Chondrocyte (in vitro differentiated cells): ENCODE measurements at regions not wholly inside any gene's neighbourhood (a gene's known extent, or its start where the extent isn't known, plus 50 kb on each side); places are given as distances from the start of the nearest gene placed in this dataset.

Experiments used
- DNase-seq: peaks from one replicate; pipeline ENCODE4 v3.0.0; 2021; ENCODE audit warnings: mixed read lengths, low spot score
- H3K27ac Mint-ChIP-seq: one replicate; pipeline ENCODE4 v1.8.0; 2021; ENCODE audit warnings: mild to moderate bottlenecking, moderate library complexity, mixed read lengths; ENCODE audit not compliant: unreplicated experiment
- H3K27me3 Mint-ChIP-seq: 2 replicates; pipeline ENCODE4 v1.8.0; 2021; ENCODE audit warnings: low read depth, mixed read lengths
- H3K36me3 Mint-ChIP-seq: 2 replicates; pipeline ENCODE4 v1.8.0; 2021; ENCODE audit warnings: low read depth, mixed read lengths
- H3K4me1 Mint-ChIP-seq: 2 replicates; pipeline ENCODE4 v1.8.0; 2021; ENCODE audit warnings: low read depth, mild to moderate bottlenecking, mixed read lengths
- H3K4me3 Mint-ChIP-seq: one replicate; pipeline ENCODE4 v1.8.0; 2021; ENCODE audit warnings: mild to moderate bottlenecking, moderate library complexity, mixed read lengths; ENCODE audit not compliant: unreplicated experiment
- H3K9me3 Mint-ChIP-seq: 2 replicates; pipeline ENCODE4 v1.8.0; 2021; ENCODE audit warnings: low read depth, mixed read lengths
- TF ChIP-seq, protein P1 (sequence below): fragments of 200-600 bp; sonication (generic); IDR thresholded peaks from 2 replicates; pipeline ENCODE4 v1.5.0; 2021; ENCODE audit warnings: antibody characterized with exemption, mild to moderate bottlenecking, moderate library complexity

- Mint-ChIP-seq H3K4me1 (no peaks in the 10 kb centered on the region), H3K27ac (no peak overlapping the region), H3K27me3 (peaks cover 4% of the 10 kb centered on the region), H3K9me3 (peaks cover 6% of the 10 kb centered on the region), H3K4me3 (no peak overlapping the region), H3K36me3 (no peaks in the 10 kb centered on the region)
- no peak for DNase-seq
- TF ChIP-seq, protein P1, sequence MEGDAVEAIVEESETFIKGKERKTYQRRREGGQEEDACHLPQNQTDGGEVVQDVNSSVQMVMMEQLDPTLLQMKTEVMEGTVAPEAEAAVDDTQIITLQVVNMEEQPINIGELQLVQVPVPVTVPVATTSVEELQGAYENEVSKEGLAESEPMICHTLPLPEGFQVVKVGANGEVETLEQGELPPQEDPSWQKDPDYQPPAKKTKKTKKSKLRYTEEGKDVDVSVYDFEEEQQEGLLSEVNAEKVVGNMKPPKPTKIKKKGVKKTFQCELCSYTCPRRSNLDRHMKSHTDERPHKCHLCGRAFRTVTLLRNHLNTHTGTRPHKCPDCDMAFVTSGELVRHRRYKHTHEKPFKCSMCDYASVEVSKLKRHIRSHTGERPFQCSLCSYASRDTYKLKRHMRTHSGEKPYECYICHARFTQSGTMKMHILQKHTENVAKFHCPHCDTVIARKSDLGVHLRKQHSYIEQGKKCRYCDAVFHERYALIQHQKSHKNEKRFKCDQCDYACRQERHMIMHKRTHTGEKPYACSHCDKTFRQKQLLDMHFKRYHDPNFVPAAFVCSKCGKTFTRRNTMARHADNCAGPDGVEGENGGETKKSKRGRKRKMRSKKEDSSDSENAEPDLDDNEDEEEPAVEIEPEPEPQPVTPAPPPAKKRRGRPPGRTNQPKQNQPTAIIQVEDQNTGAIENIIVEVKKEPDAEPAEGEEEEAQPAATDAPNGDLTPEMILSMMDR, result no peak
These were observed 375.6 kb downstream of the GBA3 start for GRCh38 chr4:23068287-23068686.

GRCh38 chr4:23062188-23062587 is 369.5 kb downstream of the GBA3 start:
- Mint-ChIP-seq H3K27ac (no peak overlapping the region), H3K4me3 (no peak overlapping the region), H3K4me1 (no peaks in the 10 kb centered on the region), H3K9me3 (peaks cover 7% of the 10 kb centered on the region), H3K27me3 (peaks cover 2% of the 10 kb centered on the region), H3K36me3 (no peaks in the 10 kb centered on the region)
- no peak for DNase-seq
- TF ChIP-seq, protein P1, result no peak

DNA sequence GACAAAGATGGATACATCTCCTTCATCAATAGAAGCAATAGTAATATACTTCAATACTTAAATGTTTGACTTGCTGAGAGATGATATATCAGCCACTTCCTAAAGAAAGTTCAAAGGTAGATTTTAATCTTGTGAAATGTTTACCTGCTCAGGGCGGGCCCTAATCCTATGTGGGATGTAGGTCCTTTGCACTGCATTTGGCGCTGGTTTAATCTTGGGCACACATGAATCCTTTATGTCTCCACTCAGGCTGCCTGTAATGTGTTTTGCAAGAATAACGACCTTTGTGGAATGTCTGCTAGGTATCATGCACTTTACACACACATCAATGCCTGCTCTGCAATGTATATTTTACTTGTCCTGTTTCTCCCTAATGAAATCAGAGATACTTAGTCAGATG is 368.7 kb downstream of the GBA3 start:
- Mint-ChIP-seq H3K9me3 (peaks cover 2% of the 10 kb centered on the region), H3K4me3 (no peak overlapping the region), H3K27me3 (peaks cover 2% of the 10 kb centered on the region), H3K36me3 (no peaks in the 10 kb centered on the region), H3K4me1 (no peaks in the 10 kb centered on the region), H3K27ac (no peak overlapping the region)
- TF ChIP-seq, protein P1, result no peak
- DNase-seq, result no peak

- no peak for DNase-seq
- Mint-ChIP-seq H3K4me1 (no peaks in the 10 kb centered on the region), H3K27me3 (peaks cover 2% of the 10 kb centered on the region), H3K4me3 (no peak overlapping the region), H3K9me3 (peaks cover 2% of the 10 kb centered on the region), H3K36me3 (no peaks in the 10 kb centered on the region), H3K27ac (no peak overlapping the region)
- TF ChIP-seq, protein P1, result no peak
These were observed 368.0 kb downstream of the GBA3 start for GRCh38 chr4:23060776-23061175.

GRCh38 chr4:23058165-23058776 is 365.5 kb downstream of the GBA3 start:
- Mint-ChIP-seq H3K4me1 (no peaks in the 10 kb centered on the region), H3K27ac (no peak overlapping the region), H3K9me3 (peaks cover 2% of the 10 kb centered on the region), H3K4me3 (no peak overlapping the region), H3K27me3 (no peaks in the 10 kb centered on the region), H3K36me3 (no peaks in the 10 kb centered on the region)
- TF ChIP-seq, protein P1, result no peak
- no peak for DNase-seq
